ENCODE measurements at regions not wholly inside any gene's neighbourhood (a gene's known extent, or its start where the extent isn't known, plus 50 kb on each side); places are given as distances from the start of the nearest gene placed in this dataset.
A peak's percentile ranks its signal among the peaks of the same experiment; 100 is the strongest.

- TF ChIP-seq ZBTB11 (tag by site-specific recombination; conservative IDR thresholded peaks at IDR 0.05; ENCODE audit: low read depth), result peak; percentile 36; the same call in 1 of the 2 replicates
- 0 out of 2 replicates have a peak, but pooled peaks have one; percentile 54 for TF ChIP-seq PBX3 (CRISPR knock-in tag; IDR thresholded peaks at IDR 0.05)
- no peak for TF ChIP-seq ZBTB44 (tag by site-specific recombination; IDR thresholded peaks at IDR 0.05)
- peak; percentile 55; the same call in 1 of the 2 replicates for TF ChIP-seq ZNF391 (tag by site-specific recombination; IDR thresholded peaks at IDR 0.05; ENCODE audit: borderline replicate concordance, low read depth)
- TF ChIP-seq ZSCAN30 (tag by site-specific recombination; IDR thresholded peaks at IDR 0.05), result peak; percentile 96
- TF ChIP-seq ZNF362 (tag by site-specific recombination; IDR thresholded peaks at IDR 0.05), result no peak
- TF ChIP-seq ZFHX2 (tag by site-specific recombination; conservative IDR thresholded peaks at IDR 0.05), result peak; percentile 90
- peak; percentile 95 for TF ChIP-seq EGR2 (tag by site-specific recombination; IDR thresholded peaks at IDR 0.05; ENCODE audit: low read depth)
- TF ChIP-seq ZBTB20 (tag by site-specific recombination; IDR thresholded peaks at IDR 0.05), result peak; percentile 80
- TF ChIP-seq ZNF394 (tag by site-specific recombination; IDR thresholded peaks at IDR 0.05; ENCODE audit: borderline replicate concordance), result peak; percentile 70
- 0 out of 2 replicates have a peak, but pooled peaks have one; percentile 44 for TF ChIP-seq ZNF324 (tag by site-specific recombination; IDR thresholded peaks at IDR 0.05)
These were observed 146.9 kb downstream of the GPR85 start (continued) for GRCh38 chr7:112939574-112940313.

GRCh38 chr7:112938863-112939573, 147.6 kb downstream of the GPR85 start:
- ChIA-PET POLR2A (interaction anchor here (0.8 to 2.6 kb wide), 6 partner anchors 9 to 488 kb away, joined by 3 to 11 read pairs (median 4); partner anchors contain the start of gene IFRD1), CTCF (no interaction called here)
- H3K27ac ChIP-seq (ENCODE audit: extremely low read depth, low read depth, low read length), result peak overlapping the region; percentile 73
- H3K4me1 ChIP-seq (ENCODE audit: control insufficient read depth, insufficient read depth, low read length), result no peaks in the 10 kb centered on the region
- peak overlapping the region; percentile 96 for H3K4me3 ChIP-seq (ENCODE audit: low read depth, low read length)
- no peaks in the 10 kb centered on the region for H3K9me3 ChIP-seq (ENCODE audit: control insufficient read depth, insufficient read depth, low read depth, low read length)
- peaks cover 0 to 2% of the 10 kb centered on the region in 2 experiments; a peak in 2 of 3 replicates for H3K36me3 ChIP-seq (ENCODE audit: control insufficient read depth in 2 of 2, insufficient read depth in 1 of 2, low read length in 2 of 2)
- TF ChIP-seq ZNF248 (tag by site-specific recombination; IDR thresholded peaks at IDR 0.05), result no peak
- TF ChIP-seq ZNF514 (tag by site-specific recombination; IDR thresholded peaks at IDR 0.05), result no peak
- no peak for TF ChIP-seq GLIS2 (tag by site-specific recombination; IDR thresholded peaks at IDR 0.05)
- TF ChIP-seq ELK4 (IDR thresholded peaks at IDR 0.05; ENCODE audit: borderline replicate concordance, low read depth, low read length), result no peak
- peak; percentile 60; the same call in 1 of the 2 replicates for TF ChIP-seq ZNF335 (tag by site-specific recombination; conservative IDR thresholded peaks at IDR 0.05)
- peak; percentile 27 for TF ChIP-seq SP2 (tag by site-specific recombination; IDR thresholded peaks at IDR 0.05)
- no peak for TF ChIP-seq GLIS1 (tag by site-specific recombination; IDR thresholded peaks at IDR 0.05)
- TF ChIP-seq PRDM10 (tag by site-specific recombination; IDR thresholded peaks at IDR 0.05), result peak; percentile 92
- TF ChIP-seq ZNF423 (tag by site-specific recombination; IDR thresholded peaks at IDR 0.05), result 0 out of 2 replicates have a peak, but pooled peaks have one; percentile 40
- no peak for TF ChIP-seq MZF1 (tag by site-specific recombination; IDR thresholded peaks at IDR 0.05; ENCODE audit: borderline replicate concordance)
